ENCODE measurements at regions not wholly inside any gene's neighbourhood (a gene's known extent, or its start where the extent isn't known, plus 50 kb on each side); places are given as distances from the start of the nearest gene placed in this dataset.

GRCh38 chr22:22835771-22836291 lies 51.8 kb upstream of the IGLL5 start:
- no peak for DNase-seq
- intact Hi-C loops (cut with DNase I) = no loop called here

DNA sequence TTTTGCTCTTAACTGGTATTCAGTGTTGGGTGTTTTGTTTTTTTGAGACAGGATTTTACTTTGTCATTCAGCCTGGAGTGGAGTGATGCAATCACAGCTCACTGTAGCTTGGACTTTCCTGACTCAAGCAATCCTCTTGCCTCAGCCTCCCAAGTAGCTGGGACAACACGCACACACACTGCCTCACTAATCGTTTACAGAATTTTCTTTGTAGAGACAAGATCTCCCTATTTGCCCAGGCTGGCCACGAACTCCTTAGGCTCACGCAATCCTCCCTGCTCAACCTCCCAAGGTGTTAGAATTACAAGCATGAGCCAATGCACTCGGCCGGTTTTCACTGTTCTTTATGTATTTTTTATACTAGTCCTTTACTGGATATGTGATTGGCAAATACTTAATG lies 51.0 kb upstream of the IGLL5 start:
- DNase-seq = no peak
- intact Hi-C loops (cut with DNase I) = no loop called here
